ENCODE measurements at regions not wholly inside any gene's neighbourhood (a gene's known extent, or its start where the extent isn't known, plus 50 kb on each side); places are given as distances from the start of the nearest gene placed in this dataset.

DNA sequence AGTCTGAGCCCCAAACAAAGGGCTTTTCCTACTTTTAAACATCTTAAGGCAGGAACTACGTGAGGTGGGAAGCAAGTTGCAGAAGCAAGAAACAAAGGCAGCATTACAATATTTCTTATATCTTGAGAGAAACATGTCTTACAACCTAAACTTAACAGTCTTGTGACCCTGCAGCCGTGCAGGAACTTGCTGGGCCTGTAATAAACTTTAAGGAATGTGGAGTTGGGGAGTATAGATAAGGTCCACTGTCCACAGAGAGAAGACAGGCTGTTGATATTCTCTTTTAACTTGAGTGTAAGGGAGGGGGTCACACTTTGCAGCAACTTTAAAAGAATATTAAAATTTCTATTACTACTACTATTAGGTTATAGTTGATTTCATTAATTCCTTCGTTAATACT is 214.6 kb upstream of the HTR2A start:
- peaks cover 19% of the 10 kb centered on the region; the same call in 1 of the 2 replicates for H3K9me3 ChIP-seq (ENCODE audit: insufficient read depth, low read length)
- no peak for TF ChIP-seq YY1 (IDR thresholded peaks at IDR 0.05; ENCODE audit: insufficient read depth, insufficient read length)
- TF ChIP-seq SUZ12 (IDR thresholded peaks at IDR 0.05; ENCODE audit: extremely low read depth, insufficient read depth, insufficient read length): no peak
- no peak for TF ChIP-seq ZNF274 (IDR thresholded peaks at IDR 0.05; ENCODE audit: low read depth, low read length)
- H3K27me3 ChIP-seq (ENCODE audit: insufficient read depth, insufficient read length): no peaks in the 10 kb centered on the region
- no peak overlapping the region for H3K4me3 ChIP-seq (ENCODE audit: insufficient read length, low read depth)
- peaks cover 3% of the 10 kb centered on the region for H3K4me1 ChIP-seq (ENCODE audit: insufficient read depth, insufficient read length)
- no peak for DNase-seq (ENCODE audit: low read depth, low spot score)
- H3K36me3 ChIP-seq (ENCODE audit: insufficient read depth, insufficient read length, low read length): no peaks in the 10 kb centered on the region
- H3K9ac ChIP-seq (ENCODE audit: insufficient read length, low read depth): no peak overlapping the region

DNA sequence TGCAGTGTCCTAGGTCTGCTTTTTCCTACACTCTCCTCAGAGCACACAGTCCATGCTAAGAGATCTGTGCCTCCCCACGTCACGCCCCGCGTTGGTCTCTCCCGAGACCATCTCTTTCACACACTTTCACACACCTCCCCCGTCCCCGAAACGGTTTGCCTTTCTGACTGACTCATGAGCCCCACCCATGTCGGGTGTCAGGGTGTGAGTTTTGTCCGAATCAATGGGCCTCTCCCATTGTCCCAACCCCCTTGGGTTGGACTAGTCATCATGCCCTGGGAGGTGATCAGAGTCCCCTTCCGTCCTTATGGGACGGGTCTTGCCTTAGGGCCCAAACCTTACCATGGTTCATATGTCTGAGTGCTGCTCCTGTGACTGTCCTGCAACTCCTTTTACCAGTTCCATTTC is 214.0 kb upstream of the HTR2A start:
- no peak for TF ChIP-seq ZNF274 (IDR thresholded peaks at IDR 0.05; ENCODE audit: low read depth, low read length)
- TF ChIP-seq YY1 (IDR thresholded peaks at IDR 0.05; ENCODE audit: insufficient read depth, insufficient read length): no peak
- TF ChIP-seq SUZ12 (IDR thresholded peaks at IDR 0.05; ENCODE audit: extremely low read depth, insufficient read depth, insufficient read length): no peak
- no peak for DNase-seq (ENCODE audit: low read depth, low spot score)
- Histone ChIP-seq H3K4me3 (ENCODE audit: insufficient read length, low read depth) (no peak overlapping the region), H3K9me3 (ENCODE audit: insufficient read depth, low read length) (peaks cover 19% of the 10 kb centered on the region; the same call in 1 of the 2 replicates), H3K9ac (ENCODE audit: insufficient read length, low read depth) (no peak overlapping the region), H3K4me1 (ENCODE audit: insufficient read depth, insufficient read length) (peaks cover 3% of the 10 kb centered on the region), H3K27me3 (ENCODE audit: insufficient read depth, insufficient read length) (no peaks in the 10 kb centered on the region), H3K36me3 (ENCODE audit: insufficient read depth, insufficient read length, low read length) (no peaks in the 10 kb centered on the region)

- DNase-seq (ENCODE audit: low read depth, low spot score): no peak
- Histone ChIP-seq H3K36me3 (ENCODE audit: insufficient read depth, insufficient read length, low read length) (no peaks in the 10 kb centered on the region), H3K27me3 (ENCODE audit: insufficient read depth, insufficient read length) (no peaks in the 10 kb centered on the region), H3K9ac (ENCODE audit: insufficient read length, low read depth) (no peak overlapping the region), H3K4me1 (ENCODE audit: insufficient read depth, insufficient read length) (peaks cover 3% of the 10 kb centered on the region), H3K9me3 (ENCODE audit: insufficient read depth, low read length) (peaks cover 19% of the 10 kb centered on the region; the same call in 1 of the 2 replicates), H3K4me3 (ENCODE audit: insufficient read length, low read depth) (no peak overlapping the region)
- TF ChIP-seq ZNF274 (IDR thresholded peaks at IDR 0.05; ENCODE audit: low read depth, low read length) (no peak), SUZ12 (IDR thresholded peaks at IDR 0.05; ENCODE audit: extremely low read depth, insufficient read depth, insufficient read length) (no peak), YY1 (IDR thresholded peaks at IDR 0.05; ENCODE audit: insufficient read depth, insufficient read length) (no peak)
These were observed 213.3 kb upstream of the HTR2A start for GRCh38 chr13:47110141-47110540.

DNA sequence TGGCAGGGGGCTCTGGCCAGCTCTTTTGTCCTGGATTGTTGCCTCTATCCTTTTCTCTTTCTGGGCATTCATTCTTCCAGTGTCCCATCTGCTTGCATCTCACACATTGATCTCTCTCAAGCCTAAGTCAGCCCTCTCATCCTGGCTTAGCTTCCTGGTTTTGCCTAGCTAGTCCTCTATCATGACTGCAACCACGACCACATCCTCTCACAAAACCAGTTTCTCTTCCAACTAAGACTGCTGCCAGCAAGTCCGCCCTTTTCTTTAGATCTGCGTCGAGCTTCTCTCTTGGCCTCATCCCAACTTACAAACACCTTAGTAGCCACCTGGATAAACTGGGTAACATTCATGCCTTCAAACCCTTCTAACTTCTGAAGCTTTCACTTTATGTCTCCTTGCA is 212.2 kb upstream of the HTR2A start:
- no peak for DNase-seq (ENCODE audit: low read depth, low spot score)
- Histone ChIP-seq H3K4me3 (ENCODE audit: insufficient read length, low read depth) (no peak overlapping the region), H3K27me3 (ENCODE audit: insufficient read depth, insufficient read length) (no peaks in the 10 kb centered on the region), H3K36me3 (ENCODE audit: insufficient read depth, insufficient read length, low read length) (no peaks in the 10 kb centered on the region), H3K4me1 (ENCODE audit: insufficient read depth, insufficient read length) (peaks cover 3% of the 10 kb centered on the region), H3K9me3 (ENCODE audit: insufficient read depth, low read length) (peaks cover 19% of the 10 kb centered on the region; the same call in 1 of the 2 replicates), H3K9ac (ENCODE audit: insufficient read length, low read depth) (no peak overlapping the region)
- TF ChIP-seq YY1 (IDR thresholded peaks at IDR 0.05; ENCODE audit: insufficient read depth, insufficient read length): no peak
- TF ChIP-seq SUZ12 (IDR thresholded peaks at IDR 0.05; ENCODE audit: extremely low read depth, insufficient read depth, insufficient read length): no peak
- no peak for TF ChIP-seq ZNF274 (IDR thresholded peaks at IDR 0.05; ENCODE audit: low read depth, low read length)

- Histone ChIP-seq H3K4me1 (ENCODE audit: insufficient read depth, insufficient read length) (no peaks in the 10 kb centered on the region), H3K4me3 (ENCODE audit: insufficient read length, low read depth) (no peak overlapping the region), H3K9me3 (ENCODE audit: insufficient read depth, low read length) (no peaks in the 10 kb centered on the region), H3K36me3 (ENCODE audit: insufficient read depth, insufficient read length, low read length) (no peaks in the 10 kb centered on the region), H3K27me3 (ENCODE audit: insufficient read depth, insufficient read length) (no peaks in the 10 kb centered on the region), H3K9ac (ENCODE audit: insufficient read length, low read depth) (no peak overlapping the region)
- TF ChIP-seq YY1 (IDR thresholded peaks at IDR 0.05; ENCODE audit: insufficient read depth, insufficient read length) (no peak), ZNF274 (IDR thresholded peaks at IDR 0.05; ENCODE audit: low read depth, low read length) (no peak), SUZ12 (IDR thresholded peaks at IDR 0.05; ENCODE audit: extremely low read depth, insufficient read depth, insufficient read length) (no peak)
- DNase-seq (ENCODE audit: low read depth, low spot score): no peak
These were observed 203.5 kb upstream of the HTR2A start for GRCh38 chr13:47100214-47100853.

DNA sequence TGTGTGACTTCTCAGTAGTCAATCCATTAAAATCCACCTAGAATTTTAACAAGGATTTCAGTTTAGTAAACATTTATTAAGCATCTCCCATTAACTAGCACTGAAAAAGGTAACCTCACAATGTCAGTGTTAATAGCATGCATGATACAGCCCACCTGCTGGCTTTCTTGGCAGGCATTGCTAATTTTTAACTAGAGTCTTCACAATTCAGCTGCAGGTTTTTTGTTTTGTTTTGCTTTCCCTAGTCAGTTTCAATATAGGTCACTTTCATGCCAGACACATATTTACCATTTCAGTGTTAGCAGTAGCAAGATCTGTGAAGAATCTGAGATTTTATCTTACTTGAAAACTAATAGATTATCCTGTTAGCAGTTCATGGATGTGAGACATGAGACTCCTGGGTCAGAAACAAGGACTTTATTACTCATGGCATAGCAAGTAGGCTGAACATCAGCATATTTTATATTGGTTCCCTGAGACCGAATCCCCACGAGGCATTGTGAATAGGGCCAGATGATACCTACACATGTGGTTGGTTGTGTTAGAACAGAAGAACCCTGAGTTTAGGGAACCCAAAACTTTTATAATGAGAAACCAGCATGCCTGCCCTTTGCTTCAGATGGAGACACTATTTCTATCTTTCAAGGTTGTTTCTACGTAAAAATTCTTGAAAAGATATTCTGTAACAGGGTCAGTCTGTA is 198.0 kb upstream of the HTR2A start:
- Histone ChIP-seq H3K9ac (ENCODE audit: insufficient read length, low read depth) (no peak overlapping the region), H3K27me3 (ENCODE audit: insufficient read depth, insufficient read length) (no peaks in the 10 kb centered on the region), H3K4me1 (ENCODE audit: insufficient read depth, insufficient read length) (no peaks in the 10 kb centered on the region), H3K4me3 (ENCODE audit: insufficient read length, low read depth) (no peak overlapping the region), H3K9me3 (ENCODE audit: insufficient read depth, low read length) (no peaks in the 10 kb centered on the region), H3K36me3 (ENCODE audit: insufficient read depth, insufficient read length, low read length) (no peaks in the 10 kb centered on the region)
- TF ChIP-seq YY1 (IDR thresholded peaks at IDR 0.05; ENCODE audit: insufficient read depth, insufficient read length) (no peak), ZNF274 (IDR thresholded peaks at IDR 0.05; ENCODE audit: low read depth, low read length) (no peak), SUZ12 (IDR thresholded peaks at IDR 0.05; ENCODE audit: extremely low read depth, insufficient read depth, insufficient read length) (no peak)
- DNase-seq (ENCODE audit: low read depth, low spot score): no peak

DNA sequence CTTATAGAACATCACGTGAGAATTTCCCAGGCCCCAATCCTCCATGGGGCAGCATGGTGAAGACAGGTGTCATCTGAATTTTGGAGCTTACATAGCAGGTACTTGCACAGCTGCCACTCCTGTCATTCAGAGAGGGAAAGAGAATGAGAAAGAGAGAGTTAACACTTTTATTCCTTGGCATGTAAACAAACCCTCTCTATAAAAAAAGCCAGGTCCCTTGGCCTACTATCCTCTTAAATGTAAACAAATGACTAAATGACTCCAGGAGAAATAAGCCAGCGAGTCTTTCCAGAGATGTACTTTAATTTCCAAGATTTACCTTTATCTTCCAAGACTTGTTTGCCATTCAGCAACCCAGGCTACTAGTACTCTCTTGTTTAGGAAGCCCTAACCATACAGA is 195.3 kb upstream of the HTR2A start:
- no peaks in the 10 kb centered on the region for H3K4me1 ChIP-seq (ENCODE audit: insufficient read depth, insufficient read length)
- no peak overlapping the region for H3K4me3 ChIP-seq (ENCODE audit: insufficient read length, low read depth)
- TF ChIP-seq SUZ12 (IDR thresholded peaks at IDR 0.05; ENCODE audit: extremely low read depth, insufficient read depth, insufficient read length): no peak
- TF ChIP-seq YY1 (IDR thresholded peaks at IDR 0.05; ENCODE audit: insufficient read depth, insufficient read length): no peak
- no peak for TF ChIP-seq ZNF274 (IDR thresholded peaks at IDR 0.05; ENCODE audit: low read depth, low read length)
- H3K36me3 ChIP-seq (ENCODE audit: insufficient read depth, insufficient read length, low read length): no peaks in the 10 kb centered on the region
- DNase-seq (ENCODE audit: low read depth, low spot score): no peak
- no peaks in the 10 kb centered on the region; the same call in 1 of the 2 replicates for H3K9me3 ChIP-seq (ENCODE audit: insufficient read depth, low read length)
- no peak overlapping the region for H3K9ac ChIP-seq (ENCODE audit: insufficient read length, low read depth)
- H3K27me3 ChIP-seq (ENCODE audit: insufficient read depth, insufficient read length): no peaks in the 10 kb centered on the region
